ENCODE measurements at regions not wholly inside any gene's neighbourhood (a gene's known extent, or its start where the extent isn't known, plus 50 kb on each side); places are given as distances from the start of the nearest gene placed in this dataset.

DNA sequence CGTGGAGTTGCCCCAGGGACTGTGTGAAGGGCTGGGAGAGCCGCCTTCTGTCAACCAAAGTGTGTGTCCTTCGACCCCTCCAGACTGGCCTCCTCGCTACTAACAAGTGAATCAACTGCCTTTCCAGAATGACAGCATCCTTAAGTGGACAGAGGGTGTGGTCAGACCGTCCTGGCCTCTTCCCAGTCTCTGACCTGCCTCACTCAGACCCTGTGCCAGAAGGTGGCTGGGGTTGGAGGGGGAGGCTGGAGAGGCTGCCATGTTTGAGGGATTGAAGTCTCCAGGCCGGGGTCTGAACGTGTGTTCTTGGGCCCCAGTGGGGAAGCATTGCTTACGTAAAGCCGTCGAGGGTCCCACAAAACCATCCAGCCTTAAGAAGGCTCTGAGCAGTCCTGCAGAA lies 389.3 kb upstream of the IRX4 start:
- TF ChIP-seq, protein P1, sequence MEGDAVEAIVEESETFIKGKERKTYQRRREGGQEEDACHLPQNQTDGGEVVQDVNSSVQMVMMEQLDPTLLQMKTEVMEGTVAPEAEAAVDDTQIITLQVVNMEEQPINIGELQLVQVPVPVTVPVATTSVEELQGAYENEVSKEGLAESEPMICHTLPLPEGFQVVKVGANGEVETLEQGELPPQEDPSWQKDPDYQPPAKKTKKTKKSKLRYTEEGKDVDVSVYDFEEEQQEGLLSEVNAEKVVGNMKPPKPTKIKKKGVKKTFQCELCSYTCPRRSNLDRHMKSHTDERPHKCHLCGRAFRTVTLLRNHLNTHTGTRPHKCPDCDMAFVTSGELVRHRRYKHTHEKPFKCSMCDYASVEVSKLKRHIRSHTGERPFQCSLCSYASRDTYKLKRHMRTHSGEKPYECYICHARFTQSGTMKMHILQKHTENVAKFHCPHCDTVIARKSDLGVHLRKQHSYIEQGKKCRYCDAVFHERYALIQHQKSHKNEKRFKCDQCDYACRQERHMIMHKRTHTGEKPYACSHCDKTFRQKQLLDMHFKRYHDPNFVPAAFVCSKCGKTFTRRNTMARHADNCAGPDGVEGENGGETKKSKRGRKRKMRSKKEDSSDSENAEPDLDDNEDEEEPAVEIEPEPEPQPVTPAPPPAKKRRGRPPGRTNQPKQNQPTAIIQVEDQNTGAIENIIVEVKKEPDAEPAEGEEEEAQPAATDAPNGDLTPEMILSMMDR (conservative IDR thresholded peaks at IDR 0.05; ENCODE audit: low read depth, low read length): no peak
- TF ChIP-seq EZH2 (IDR thresholded peaks at IDR 0.05; ENCODE audit: low read length, unreplicated experiment): no peak
